Fibroblast of lung (primary cell): ENCODE measurements at regions not wholly inside any gene's neighbourhood (a gene's known extent, or its start where the extent isn't known, plus 50 kb on each side); places are given as distances from the start of the nearest gene placed in this dataset.

Source experiments
- EZH2 ChIP-seq: IDR thresholded peaks from 2 replicates; pipeline ENCODE4 v1.5.1; 2012; ENCODE audit warnings: low read length, control low read depth, mild to moderate bottlenecking; ENCODE audit errors: missing control alignments
- TF ChIP-seq, protein P1 (sequence below), 2 donors: IDR thresholded peaks in 1 of 2; conservative IDR thresholded peaks in 1 of 2; 1 replicate in 1 of 2; 2 replicates in 1 of 2; pipeline ENCODE4 v1.5.1; 2011 to 2012; ENCODE audit warnings: low read length in 2 of 2, control low read depth in 1 of 2, inconsistent platforms in 1 of 2, low read depth in 1 of 2, mild to moderate bottlenecking in 1 of 2

DNA sequence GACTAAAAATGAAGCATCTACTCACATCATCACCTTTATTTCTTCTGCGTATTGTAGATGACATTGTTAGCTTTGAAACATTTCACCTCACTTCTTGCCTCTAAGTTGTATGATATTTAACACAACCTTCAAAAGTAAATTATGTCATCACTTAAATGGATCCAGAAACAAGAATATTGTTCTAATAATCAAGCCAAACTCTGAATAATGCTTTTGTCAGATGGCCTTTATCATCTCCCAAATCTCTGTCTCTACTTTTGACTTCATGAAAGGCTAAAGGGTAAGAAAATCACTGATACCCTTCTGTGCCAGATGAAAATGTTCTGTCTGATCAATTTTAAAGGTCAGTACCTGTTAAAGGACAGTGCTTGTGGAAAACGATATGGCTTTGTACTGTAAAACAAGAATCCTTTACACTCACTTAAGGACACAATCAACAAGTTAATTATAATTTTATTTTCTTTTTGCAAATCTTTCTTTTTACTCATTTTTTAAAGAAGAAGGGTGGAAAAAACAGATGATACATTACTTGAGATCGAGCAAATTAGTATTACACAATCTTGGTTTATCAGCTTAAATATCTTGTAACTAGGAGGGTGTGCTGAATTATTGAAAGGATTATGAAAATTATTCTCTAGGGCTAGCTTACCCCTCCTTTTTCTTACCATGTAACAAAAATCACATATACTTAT lies 309.4 kb upstream of the IGFBP3 start:
- TF ChIP-seq, protein P1, sequence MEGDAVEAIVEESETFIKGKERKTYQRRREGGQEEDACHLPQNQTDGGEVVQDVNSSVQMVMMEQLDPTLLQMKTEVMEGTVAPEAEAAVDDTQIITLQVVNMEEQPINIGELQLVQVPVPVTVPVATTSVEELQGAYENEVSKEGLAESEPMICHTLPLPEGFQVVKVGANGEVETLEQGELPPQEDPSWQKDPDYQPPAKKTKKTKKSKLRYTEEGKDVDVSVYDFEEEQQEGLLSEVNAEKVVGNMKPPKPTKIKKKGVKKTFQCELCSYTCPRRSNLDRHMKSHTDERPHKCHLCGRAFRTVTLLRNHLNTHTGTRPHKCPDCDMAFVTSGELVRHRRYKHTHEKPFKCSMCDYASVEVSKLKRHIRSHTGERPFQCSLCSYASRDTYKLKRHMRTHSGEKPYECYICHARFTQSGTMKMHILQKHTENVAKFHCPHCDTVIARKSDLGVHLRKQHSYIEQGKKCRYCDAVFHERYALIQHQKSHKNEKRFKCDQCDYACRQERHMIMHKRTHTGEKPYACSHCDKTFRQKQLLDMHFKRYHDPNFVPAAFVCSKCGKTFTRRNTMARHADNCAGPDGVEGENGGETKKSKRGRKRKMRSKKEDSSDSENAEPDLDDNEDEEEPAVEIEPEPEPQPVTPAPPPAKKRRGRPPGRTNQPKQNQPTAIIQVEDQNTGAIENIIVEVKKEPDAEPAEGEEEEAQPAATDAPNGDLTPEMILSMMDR (conservative IDR thresholded peaks at IDR 0.05 in 1 of 2, IDR thresholded peaks at IDR 0.05 in 1 of 2; ENCODE audit: low read depth in 1 of 2, low read length in 2 of 2): no peak
- TF ChIP-seq EZH2: no peak
